ENCODE measurements at regions not wholly inside any gene's neighbourhood (a gene's known extent, or its start where the extent isn't known, plus 50 kb on each side); places are given as distances from the start of the nearest gene placed in this dataset.

DNA sequence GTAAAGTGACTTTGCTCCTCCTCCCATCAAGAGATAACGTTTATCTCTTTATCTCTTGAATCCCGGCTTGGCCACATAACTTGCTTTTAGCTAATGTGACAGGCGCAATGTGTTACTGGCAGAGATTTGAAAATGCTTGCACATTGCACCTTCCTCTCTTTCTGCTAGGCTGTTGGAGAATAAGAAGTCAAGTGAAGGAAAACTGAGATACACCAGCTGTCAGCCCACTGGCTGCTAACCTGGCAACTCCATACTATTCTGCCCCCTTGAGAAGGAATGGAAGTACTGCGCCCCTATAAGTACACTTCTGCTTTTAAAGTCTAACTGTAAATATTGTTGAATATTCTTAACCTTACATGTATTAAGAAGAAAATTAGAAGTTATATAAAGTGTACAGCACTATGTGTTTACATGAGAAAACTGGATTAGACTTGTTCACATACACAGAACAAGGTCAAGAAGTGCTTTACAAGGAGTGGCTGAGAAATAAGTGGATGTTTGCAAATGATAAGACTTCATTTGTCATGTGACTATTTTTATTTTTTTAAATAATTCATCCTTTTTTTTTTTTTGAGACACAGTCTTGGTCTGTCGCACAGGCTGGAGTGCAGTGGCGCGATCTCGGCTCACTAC is 424.5 kb upstream of the CTSO start:
- H3K4me1 ChIP-seq (ENCODE audit: insufficient read depth), result peaks cover 10% of the 10 kb centered on the region; the same call in 1 of the 2 replicates
- no peaks in the 10 kb centered on the region for H3F3A ChIP-seq (replicated peaks; ENCODE audit: low read depth)
- no peak overlapping the region for H3K4me2 ChIP-seq
- no peaks in the 10 kb centered on the region for H3K9me3 Mint-ChIP-seq
- H3K36me3 ChIP-seq (ENCODE audit: insufficient read depth), result no peaks in the 10 kb centered on the region
- DNase-seq (ENCODE audit: low spot score) (peak; percentile 71), ATAC-seq (peak; percentile 88)
- peaks cover 8% of the 10 kb centered on the region; the same call in 2 of the 3 replicates for H3K4me1 Mint-ChIP-seq
- H3K4me3 ChIP-seq, result no peak overlapping the region
- no peaks in the 10 kb centered on the region for H3K36me3 Mint-ChIP-seq (ENCODE audit: low read depth)
- no peak overlapping the region for H3K4me3 Mint-ChIP-seq
- no peak overlapping the region for H3K27ac Mint-ChIP-seq
- TF ChIP-seq, protein P1, sequence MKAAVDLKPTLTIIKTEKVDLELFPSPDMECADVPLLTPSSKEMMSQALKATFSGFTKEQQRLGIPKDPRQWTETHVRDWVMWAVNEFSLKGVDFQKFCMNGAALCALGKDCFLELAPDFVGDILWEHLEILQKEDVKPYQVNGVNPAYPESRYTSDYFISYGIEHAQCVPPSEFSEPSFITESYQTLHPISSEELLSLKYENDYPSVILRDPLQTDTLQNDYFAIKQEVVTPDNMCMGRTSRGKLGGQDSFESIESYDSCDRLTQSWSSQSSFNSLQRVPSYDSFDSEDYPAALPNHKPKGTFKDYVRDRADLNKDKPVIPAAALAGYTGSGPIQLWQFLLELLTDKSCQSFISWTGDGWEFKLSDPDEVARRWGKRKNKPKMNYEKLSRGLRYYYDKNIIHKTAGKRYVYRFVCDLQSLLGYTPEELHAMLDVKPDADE (IDR thresholded peaks at IDR 0.05), result no peak
- TF ChIP-seq, protein P2, sequence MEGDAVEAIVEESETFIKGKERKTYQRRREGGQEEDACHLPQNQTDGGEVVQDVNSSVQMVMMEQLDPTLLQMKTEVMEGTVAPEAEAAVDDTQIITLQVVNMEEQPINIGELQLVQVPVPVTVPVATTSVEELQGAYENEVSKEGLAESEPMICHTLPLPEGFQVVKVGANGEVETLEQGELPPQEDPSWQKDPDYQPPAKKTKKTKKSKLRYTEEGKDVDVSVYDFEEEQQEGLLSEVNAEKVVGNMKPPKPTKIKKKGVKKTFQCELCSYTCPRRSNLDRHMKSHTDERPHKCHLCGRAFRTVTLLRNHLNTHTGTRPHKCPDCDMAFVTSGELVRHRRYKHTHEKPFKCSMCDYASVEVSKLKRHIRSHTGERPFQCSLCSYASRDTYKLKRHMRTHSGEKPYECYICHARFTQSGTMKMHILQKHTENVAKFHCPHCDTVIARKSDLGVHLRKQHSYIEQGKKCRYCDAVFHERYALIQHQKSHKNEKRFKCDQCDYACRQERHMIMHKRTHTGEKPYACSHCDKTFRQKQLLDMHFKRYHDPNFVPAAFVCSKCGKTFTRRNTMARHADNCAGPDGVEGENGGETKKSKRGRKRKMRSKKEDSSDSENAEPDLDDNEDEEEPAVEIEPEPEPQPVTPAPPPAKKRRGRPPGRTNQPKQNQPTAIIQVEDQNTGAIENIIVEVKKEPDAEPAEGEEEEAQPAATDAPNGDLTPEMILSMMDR (conservative IDR thresholded peaks at IDR 0.05; ENCODE audit: low read depth in 2 of 2), result peak; percentile 85 to 86
- H2AFZ ChIP-seq, result no peak overlapping the region
- H3K27me3 Mint-ChIP-seq (ENCODE audit: insufficient read depth, low read depth, poor library complexity), result no peaks in the 10 kb centered on the region
- H3K9me2 ChIP-seq (ENCODE audit: insufficient read depth), result no peaks in the 10 kb centered on the region
- H4K20me1 ChIP-seq (replicated peaks; ENCODE audit: insufficient read depth), result no peaks in the 10 kb centered on the region
- H3K79me2 ChIP-seq (replicated peaks; ENCODE audit: insufficient read depth), result no peaks in the 10 kb centered on the region
- H3K27me3 ChIP-seq (ENCODE audit: insufficient read depth), result no peaks in the 10 kb centered on the region
- H3K27ac ChIP-seq (ENCODE audit: low read depth), result no peak overlapping the region

DNA sequence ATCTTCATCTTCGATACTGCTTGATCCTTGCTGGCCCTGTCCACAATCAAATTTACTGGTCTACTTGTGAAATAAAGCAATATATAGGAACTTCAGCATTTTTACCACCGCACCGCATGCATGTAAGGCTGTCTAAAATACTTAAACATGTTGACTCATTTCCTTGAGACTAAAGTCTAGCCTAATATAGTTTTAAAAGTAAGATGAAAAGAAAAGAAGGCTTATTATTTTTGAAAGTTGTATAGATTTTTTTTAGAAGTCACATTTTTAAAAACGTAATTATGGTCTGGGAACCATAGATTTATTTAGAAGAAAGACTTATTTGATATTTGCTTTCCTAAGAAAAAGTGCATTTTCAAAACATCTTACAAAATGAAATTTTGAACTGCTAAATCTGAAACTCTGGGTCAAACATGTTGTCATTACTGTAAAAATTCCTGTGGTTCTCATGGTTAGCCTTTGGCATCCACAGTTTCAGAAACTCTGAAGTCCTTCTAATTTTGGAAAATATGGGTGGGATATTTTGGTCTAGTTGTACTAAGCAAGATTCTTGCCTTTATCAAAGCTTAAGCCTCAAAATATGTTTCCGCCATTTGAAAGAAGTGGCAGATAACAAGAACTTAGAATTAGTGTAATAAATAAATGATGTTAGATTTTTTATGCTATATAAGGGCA is 423.5 kb upstream of the CTSO start:
- DNase-seq (ENCODE audit: low spot score) (no peak), ATAC-seq (no peak)
- Histone ChIP-seq H3K4me1 (ENCODE audit: insufficient read depth) (peaks cover 10% of the 10 kb centered on the region; the same call in 1 of the 2 replicates), H3K4me3 (no peak overlapping the region), H3K27ac (ENCODE audit: low read depth) (no peak overlapping the region), H3K9me2 (ENCODE audit: insufficient read depth) (no peaks in the 10 kb centered on the region), H3K27me3 (ENCODE audit: insufficient read depth) (no peaks in the 10 kb centered on the region), H4K20me1 (replicated peaks; ENCODE audit: insufficient read depth) (no peaks in the 10 kb centered on the region), H2AFZ (no peak overlapping the region), H3F3A (replicated peaks; ENCODE audit: low read depth) (no peaks in the 10 kb centered on the region), H3K79me2 (replicated peaks; ENCODE audit: insufficient read depth) (no peaks in the 10 kb centered on the region), H3K4me2 (no peak overlapping the region), H3K36me3 (ENCODE audit: insufficient read depth) (no peaks in the 10 kb centered on the region)
- H3K4me3 Mint-ChIP-seq, result no peak overlapping the region
- H3K4me1 Mint-ChIP-seq, result peaks cover 8% of the 10 kb centered on the region; the same call in 2 of the 3 replicates
- no peaks in the 10 kb centered on the region for H3K36me3 Mint-ChIP-seq (ENCODE audit: low read depth)
- TF ChIP-seq CREB1 (CRISPR knock-in tag; IDR thresholded peaks at IDR 0.05; ENCODE audit: low read depth) (no peak), ZNF462 (CRISPR knock-in tag; IDR thresholded peaks at IDR 0.05) (no peak), NANOG (IDR thresholded peaks at IDR 0.05; ENCODE audit: borderline replicate concordance) (no peak), JUNB (IDR thresholded peaks at IDR 0.05; ENCODE audit: unreplicated experiment) (no peak), STAT1 (IDR thresholded peaks at IDR 0.05; ENCODE audit: unreplicated experiment) (no peak), ZNF331 (CRISPR knock-in tag; IDR thresholded peaks at IDR 0.05; ENCODE audit: low read depth) (no peak)
- no peak overlapping the region for H3K27ac Mint-ChIP-seq
- no peaks in the 10 kb centered on the region for H3K27me3 Mint-ChIP-seq (ENCODE audit: insufficient read depth, low read depth, poor library complexity)
- H3K9me3 Mint-ChIP-seq, result no peaks in the 10 kb centered on the region

Data from GM23338 (cell line).